ENCODE measurements at regions not wholly inside any gene's neighbourhood (a gene's known extent, or its start where the extent isn't known, plus 50 kb on each side); places are given as distances from the start of the nearest gene placed in this dataset.

DNA sequence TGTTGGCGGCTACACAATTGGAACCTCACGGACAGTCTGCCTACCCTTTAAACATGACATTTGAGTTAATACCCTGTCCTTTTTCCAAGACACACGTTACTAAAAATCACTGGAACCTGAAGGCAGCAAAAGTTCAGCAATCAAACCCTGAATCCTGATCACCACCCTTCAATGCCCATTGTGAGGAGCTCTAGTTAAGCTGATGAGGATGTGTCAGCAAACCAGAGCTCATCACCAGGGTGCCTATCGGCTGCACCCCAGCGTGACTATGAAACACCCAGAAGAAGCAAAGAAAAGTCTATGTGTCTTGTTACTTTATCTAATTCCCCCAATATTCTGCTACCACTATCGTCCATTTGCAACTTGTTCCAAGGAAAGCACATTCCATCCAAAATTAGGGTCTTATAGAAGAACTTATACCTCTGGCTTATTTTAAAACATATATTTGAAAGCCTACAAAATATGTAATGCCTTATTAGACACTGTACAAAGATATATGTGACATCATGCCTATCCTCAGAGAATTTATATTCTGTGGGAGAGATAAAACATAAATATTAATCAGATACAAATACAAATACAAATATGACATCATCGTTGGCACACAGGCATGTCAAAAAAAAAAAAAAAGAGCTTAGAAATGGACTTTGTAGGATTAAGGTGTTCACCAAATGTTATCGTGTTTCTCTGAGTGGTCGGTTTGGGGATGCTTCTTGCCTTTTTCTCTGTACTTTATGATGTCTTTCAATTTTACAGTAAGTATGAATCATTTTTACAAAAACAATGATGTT, 219.7 kb upstream of the SETMAR start:
- no peak for TF ChIP-seq POLR2A (IDR thresholded peaks at IDR 0.05)
- TF ChIP-seq, protein P1, sequence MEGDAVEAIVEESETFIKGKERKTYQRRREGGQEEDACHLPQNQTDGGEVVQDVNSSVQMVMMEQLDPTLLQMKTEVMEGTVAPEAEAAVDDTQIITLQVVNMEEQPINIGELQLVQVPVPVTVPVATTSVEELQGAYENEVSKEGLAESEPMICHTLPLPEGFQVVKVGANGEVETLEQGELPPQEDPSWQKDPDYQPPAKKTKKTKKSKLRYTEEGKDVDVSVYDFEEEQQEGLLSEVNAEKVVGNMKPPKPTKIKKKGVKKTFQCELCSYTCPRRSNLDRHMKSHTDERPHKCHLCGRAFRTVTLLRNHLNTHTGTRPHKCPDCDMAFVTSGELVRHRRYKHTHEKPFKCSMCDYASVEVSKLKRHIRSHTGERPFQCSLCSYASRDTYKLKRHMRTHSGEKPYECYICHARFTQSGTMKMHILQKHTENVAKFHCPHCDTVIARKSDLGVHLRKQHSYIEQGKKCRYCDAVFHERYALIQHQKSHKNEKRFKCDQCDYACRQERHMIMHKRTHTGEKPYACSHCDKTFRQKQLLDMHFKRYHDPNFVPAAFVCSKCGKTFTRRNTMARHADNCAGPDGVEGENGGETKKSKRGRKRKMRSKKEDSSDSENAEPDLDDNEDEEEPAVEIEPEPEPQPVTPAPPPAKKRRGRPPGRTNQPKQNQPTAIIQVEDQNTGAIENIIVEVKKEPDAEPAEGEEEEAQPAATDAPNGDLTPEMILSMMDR (IDR thresholded peaks at IDR 0.05) = no peak

Measured in heart left ventricle (tissue), 13 donors.